Non-pigmented ciliary epithelial cell (primary cell): ENCODE measurements at regions not wholly inside any gene's neighbourhood (a gene's known extent, or its start where the extent isn't known, plus 50 kb on each side); places are given as distances from the start of the nearest gene placed in this dataset.
"Not testable (repeated sequence)": the region's sequence is repeated elsewhere in the genome, so short reads cannot be mapped to it uniquely, and the experiment has no call there.

Experiments
- DNase-seq: peaks from one replicate; pipeline ENCODE4 v3.0.0-alpha.2; 2010; ENCODE audit warnings: low read depth

DNA sequence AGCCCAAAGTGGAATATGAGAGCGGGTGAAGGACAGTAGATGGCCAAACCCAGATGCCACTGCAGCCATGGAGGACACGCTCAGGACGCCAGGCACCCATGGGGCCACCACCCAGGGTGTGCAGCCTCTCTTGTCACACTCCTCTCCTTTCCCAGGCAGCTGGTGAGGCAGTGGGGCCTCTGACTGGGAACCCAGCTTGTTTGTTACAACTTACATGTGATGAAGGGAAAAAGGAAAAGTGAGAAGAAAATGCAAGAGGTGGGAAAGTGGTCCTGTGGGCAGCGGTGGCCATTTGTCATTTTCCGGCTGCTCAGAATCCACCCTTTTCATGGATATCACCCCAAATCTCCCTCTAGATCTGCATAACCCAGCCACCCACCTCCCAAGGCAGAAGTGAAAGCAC is 62.7 kb upstream of the UNC5A start:
- no peak for DNase-seq

DNA sequence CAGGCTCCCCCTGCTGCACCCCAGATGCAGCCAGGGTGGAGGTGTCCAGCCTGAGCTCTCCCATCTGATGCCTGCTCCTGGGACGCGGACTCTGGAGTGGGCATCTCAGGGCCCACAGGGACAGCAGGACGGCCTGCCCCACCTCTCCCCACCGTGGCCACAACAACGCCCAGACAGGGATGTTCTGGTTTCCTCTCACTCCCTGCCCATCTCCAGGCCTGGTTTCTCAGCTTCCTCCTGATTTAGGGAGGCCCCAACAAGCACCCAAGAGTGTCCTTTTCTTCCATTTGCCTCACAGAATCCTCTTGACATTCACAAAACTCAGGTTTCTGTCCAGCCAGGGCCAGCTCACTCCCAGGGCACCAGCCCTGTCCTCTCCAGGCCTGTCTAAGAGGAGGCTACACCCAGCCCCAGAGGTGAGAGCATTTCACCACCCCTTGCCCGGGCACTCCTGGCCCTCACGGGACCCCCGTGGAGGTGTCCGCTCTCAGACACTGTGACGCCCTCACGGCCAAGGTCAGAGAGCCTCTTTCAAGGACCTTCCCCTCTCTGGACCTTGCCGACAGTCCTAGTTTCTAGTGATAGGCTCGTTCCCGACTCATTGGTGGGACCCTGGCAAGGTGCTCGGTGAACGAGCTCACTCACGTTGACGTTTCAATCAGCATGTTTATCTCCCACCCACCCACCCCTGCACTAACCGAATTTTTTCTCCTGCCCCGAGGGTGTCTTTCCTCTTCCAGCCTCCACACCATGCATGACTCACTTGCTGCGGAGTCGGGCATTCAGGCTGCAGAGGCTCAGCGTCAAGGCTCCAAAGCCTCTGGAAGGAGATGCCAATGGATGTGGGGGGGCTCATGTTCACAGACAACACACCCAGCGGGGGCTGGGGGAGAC is 62.0 kb upstream of the UNC5A start:
- no peak for DNase-seq

DNA sequence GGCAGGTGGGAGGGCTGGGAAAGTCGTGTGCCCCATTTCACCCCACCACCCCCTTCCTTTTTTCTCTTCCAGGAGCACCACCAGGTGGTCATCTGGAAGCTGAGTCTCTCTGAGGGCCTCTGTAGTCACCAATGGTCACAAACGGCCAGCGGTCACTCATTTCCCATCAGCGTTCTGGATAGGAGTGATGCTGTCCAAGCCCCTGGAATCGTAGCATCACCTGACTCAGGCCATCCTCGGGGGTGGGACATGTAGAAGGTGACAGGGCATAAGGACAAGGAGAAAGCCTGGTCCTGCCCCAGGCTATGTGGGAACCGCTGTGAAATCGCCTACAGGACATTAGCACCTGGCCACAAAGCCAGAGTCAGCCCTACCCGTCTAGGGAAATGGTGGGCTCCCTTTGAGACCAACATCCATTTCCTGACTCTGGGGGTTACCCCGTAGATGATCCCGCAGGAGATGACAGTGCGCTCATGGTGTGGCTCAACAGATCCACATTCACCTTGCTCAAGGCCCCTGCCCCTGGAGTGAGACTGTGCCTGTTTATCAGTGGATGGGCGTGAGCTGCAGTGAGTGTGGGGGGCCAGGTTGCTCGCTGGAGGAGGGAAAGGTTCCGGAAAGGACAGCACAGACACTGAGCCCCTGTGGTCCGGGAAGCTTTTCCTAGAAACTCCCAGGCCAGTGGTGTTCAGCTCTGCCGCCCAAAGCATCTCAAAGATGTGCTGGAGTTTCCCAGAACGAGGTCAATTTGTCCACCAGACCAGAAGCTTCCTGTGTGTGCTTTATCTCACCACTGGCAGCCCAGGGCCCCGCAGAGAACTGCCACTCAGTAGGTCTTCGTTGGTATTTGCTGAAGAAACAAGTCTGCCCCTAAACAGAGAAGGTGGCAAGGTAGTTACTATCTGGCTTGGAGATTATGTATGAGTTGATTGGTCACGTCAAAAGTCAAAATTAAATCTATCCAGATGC is 61.1 kb upstream of the UNC5A start:
- DNase-seq = no peak

DNA sequence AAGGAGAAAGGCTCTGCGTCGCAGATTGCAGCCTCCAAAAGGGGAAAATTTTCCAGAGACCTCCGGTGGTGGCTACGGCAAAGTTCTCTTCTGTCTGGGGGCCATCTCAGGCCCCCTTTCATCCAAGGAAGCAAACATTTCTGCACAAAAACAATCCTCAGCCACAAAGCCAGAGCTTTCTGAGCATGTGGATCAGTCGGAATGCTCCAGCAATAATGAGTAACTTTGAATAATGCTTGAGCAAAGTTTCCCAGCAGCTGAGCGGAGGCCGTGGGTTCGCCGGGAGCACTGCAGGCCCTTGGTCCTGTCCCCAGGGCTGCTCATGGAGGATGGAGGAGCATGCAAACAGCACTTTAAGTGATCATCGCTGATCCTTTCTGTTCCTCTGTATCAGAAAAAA is 60.2 kb upstream of the UNC5A start:
- no peak for DNase-seq

DNA sequence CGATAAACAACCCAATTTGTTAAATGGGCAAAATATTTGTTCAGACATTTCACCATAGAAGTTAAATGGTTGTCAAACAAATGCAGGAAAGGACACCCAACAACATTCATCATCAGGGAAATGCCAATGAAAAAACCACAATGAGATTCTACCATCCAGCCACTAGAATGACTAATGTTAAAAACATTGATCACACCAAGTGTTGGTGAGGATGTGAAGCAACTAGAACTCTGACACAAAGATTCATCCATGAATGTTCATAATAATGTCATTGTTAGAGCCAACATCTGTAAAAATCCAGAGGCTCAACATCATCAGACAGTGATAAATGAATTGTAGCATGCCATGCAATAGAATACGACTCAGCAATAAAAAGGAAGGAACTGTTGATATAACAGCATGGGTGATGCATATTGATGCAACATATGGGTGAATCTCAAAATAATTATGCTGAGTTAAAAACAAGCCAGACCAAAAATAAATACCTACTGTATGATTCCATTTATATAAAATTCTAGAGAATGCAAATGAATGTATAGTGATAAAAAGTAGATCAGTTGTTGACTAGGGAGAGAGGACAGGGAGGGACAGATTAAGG is 55.9 kb upstream of the UNC5A start:
- DNase-seq = no peak

DNA sequence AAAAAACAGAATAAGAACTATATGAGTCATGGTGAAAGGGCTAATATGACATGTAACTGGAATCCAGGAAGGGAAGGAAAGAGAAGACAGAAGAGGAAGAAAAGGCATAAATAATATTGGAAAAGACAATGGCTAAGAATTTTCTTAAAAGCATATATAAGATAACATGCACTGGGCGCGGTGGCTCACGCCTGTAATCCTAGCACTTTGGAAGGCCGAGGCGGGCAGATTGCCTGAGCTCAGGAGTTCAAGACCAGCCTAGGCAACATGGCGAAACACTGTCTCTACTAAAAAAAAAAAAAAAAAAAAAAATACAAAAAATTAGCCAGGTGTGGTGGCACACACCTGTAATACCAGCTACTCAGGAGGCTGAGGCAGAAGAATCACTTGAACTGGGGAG is 54.8 kb upstream of the UNC5A start:
- not testable (repeated sequence) for DNase-seq

DNA sequence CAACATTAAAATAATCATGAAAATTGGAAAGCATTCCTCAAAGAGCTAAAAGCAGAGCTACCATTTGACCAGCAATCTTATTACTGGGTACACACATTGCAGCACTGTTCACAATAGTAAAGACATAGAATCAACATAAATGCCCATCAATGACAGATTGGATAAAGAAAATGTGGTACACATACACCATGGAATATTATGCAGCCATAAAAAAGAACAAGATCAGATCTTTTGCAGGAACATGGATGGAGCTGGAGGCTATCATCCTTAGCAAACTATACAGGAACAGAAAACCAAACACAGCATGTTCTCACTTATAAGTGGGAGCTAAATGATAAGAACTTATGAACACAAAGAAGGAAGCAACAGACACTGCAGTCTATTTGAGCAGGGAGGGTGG is 52.8 kb upstream of the UNC5A start:
- not testable (repeated sequence) for DNase-seq
